ENCODE measurements at regions not wholly inside any gene's neighbourhood (a gene's known extent, or its start where the extent isn't known, plus 50 kb on each side); places are given as distances from the start of the nearest gene placed in this dataset.

GRCh38 chr6:92176666-92177065 lies 1242.7 kb downstream of the EPHA7 start:
- 100% methylated on average over 1 of the region's 1 CpG; no CpG with 5 or more reads in 1 of the 2 experiments for WGBS, 2 experiments (ENCODE audit: extremely low coverage in 1 of 2, insufficient coverage in 1 of 2, insufficient read length in 1 of 2, insufficient replicate concordance in 2 of 2, low coverage in 1 of 2, low lambda C conversion rate in 2 of 2, missing lambda C conversion rate in 1 of 2)
- Histone ChIP-seq H4K91ac (replicated peaks; ENCODE audit: insufficient read length, low read length) (no peak overlapping the region), H2BK5ac (ENCODE audit: low read depth, low read length) (no peak overlapping the region), H3K56ac (replicated peaks; ENCODE audit: insufficient read length, low read depth, low read length) (no peak overlapping the region), H2BK20ac (ENCODE audit: low read length) (no peak overlapping the region), H3K27ac (ENCODE audit: low read depth, low read length) (no peak overlapping the region), H3K4me1 (replicated peaks in 1 of 4; ENCODE audit: control insufficient read depth in 3 of 4, insufficient read depth in 4 of 4, low read length in 3 of 4) (0 out of 7 replicates have a peak, but pooled peaks cover 0 to 5% (median 0%) of the 10 kb centered on the region in 4 experiments), H4K20me1 (replicated peaks in 1 of 2; ENCODE audit: control insufficient read depth in 1 of 2, insufficient read depth in 2 of 2, low read length in 2 of 2) (no peaks in the 10 kb centered on the region), H2AFZ (ENCODE audit: low read length) (no peak overlapping the region), H3K36me3 (ENCODE audit: control insufficient read depth in 2 of 4, insufficient read depth in 4 of 4, low read length in 3 of 4) (no peaks in the 10 kb centered on the region), H3K14ac (ENCODE audit: insufficient read length) (no peak overlapping the region), H4K8ac (ENCODE audit: extremely low read depth, insufficient read depth, low read length) (no peak overlapping the region), H3K9me3 (ENCODE audit: insufficient read depth in 2 of 2, low read depth in 1 of 2, low read length in 1 of 2) (no peaks in the 10 kb centered on the region), H2BK15ac (ENCODE audit: low read length) (no peak overlapping the region), H2BK12ac (ENCODE audit: low read depth, low read length) (no peak overlapping the region), H3K23ac (ENCODE audit: insufficient read length) (no peak overlapping the region), H3K23me2 (ENCODE audit: low read depth, low read length) (no peaks in the 10 kb centered on the region), H3K27me3 (replicated peaks in 1 of 4; ENCODE audit: control insufficient read depth in 3 of 4, extremely low read depth in 1 of 4, insufficient read depth in 3 of 4, low read length in 3 of 4) (no peaks in the 10 kb centered on the region), H3K4ac (replicated peaks; ENCODE audit: insufficient read length, low read depth, low read length) (no peak overlapping the region), H2AK5ac (ENCODE audit: low read depth, low read length) (no peak overlapping the region), H3K18ac (ENCODE audit: extremely low read depth, low read length) (no peak overlapping the region), H3K79me2 (ENCODE audit: control insufficient read depth in 1 of 2, insufficient read depth in 2 of 2, low read length in 2 of 2) (no peaks in the 10 kb centered on the region), H3K4me3 (ENCODE audit: extremely low read depth in 1 of 4, insufficient read depth in 2 of 4, low read depth in 3 of 4, low read length in 4 of 4) (no peak overlapping the region), H3K4me2 (ENCODE audit: insufficient read depth in 1 of 2, low read depth in 2 of 2, low read length in 2 of 2) (no peak overlapping the region), H4K5ac (ENCODE audit: insufficient read length, low read depth, low read length) (no peak overlapping the region), H2BK120ac (replicated peaks; ENCODE audit: low read depth, low read length) (no peak overlapping the region), H3K79me1 (ENCODE audit: low read depth, low read length) (no peaks in the 10 kb centered on the region), H3K9ac (replicated peaks in 1 of 4; ENCODE audit: extremely low read depth in 1 of 4, low read depth in 3 of 4, low read length in 3 of 4) (no peak overlapping the region)
- DNase-seq (ENCODE audit: low read depth in 1 of 2, low spot score in 2 of 2), result no peak
- FAIRE-seq, result no peak
- ChIA-PET CTCF (ENCODE audit: partially characterized antibody) (no interaction called here), POLR2A (ENCODE audit: partially characterized antibody) (no interaction called here)
- TF ChIP-seq CHD1 (IDR thresholded peaks at IDR 0.05; ENCODE audit: low read depth, low read length) (no peak), RFX5 (IDR thresholded peaks at IDR 0.05; ENCODE audit: borderline replicate concordance, low read depth, low read length) (no peak), MAFK (IDR thresholded peaks at IDR 0.05; ENCODE audit: low read depth, low read length) (no peak), ASH2L (IDR thresholded peaks at IDR 0.05; ENCODE audit: low read length) (no peak), TAF1 (IDR thresholded peaks at IDR 0.05; ENCODE audit: low read depth, low read length) (no peak), RBBP5 (IDR thresholded peaks at IDR 0.05; ENCODE audit: borderline replicate concordance, low read depth, low read length) (no peak), ATF3 (IDR thresholded peaks at IDR 0.05; ENCODE audit: insufficient read depth, low read depth, low read length) (no peak), GABPA (IDR thresholded peaks at IDR 0.05; ENCODE audit: borderline replicate concordance, insufficient read depth, low read length) (no peak), ATF2 (IDR thresholded peaks at IDR 0.05; ENCODE audit: low read length) (no peak), CTBP2 (IDR thresholded peaks at IDR 0.05; ENCODE audit: borderline replicate concordance, insufficient read depth, insufficient read length, low read length) (no peak), SIN3A (conservative IDR thresholded peaks at IDR 0.05 in 1 of 2, IDR thresholded peaks at IDR 0.05 in 1 of 2; ENCODE audit: low read depth in 1 of 2, low read length in 2 of 2) (no peak), ZNF274 (IDR thresholded peaks at IDR 0.05; ENCODE audit: borderline replicate concordance, extremely low read depth, low read length) (no peak)

Measured in H1 (cell line).